GM12891 (cell line): ENCODE measurements at regions not wholly inside any gene's neighbourhood (a gene's known extent, or its start where the extent isn't known, plus 50 kb on each side); places are given as distances from the start of the nearest gene placed in this dataset.

Source experiments
- POLR2A ChIP-seq: IDR thresholded peaks from 2 replicates; pipeline ENCODE4 v1.6.1; 2011; ENCODE audit warnings: low read depth, low read length, control low read depth
- POLR2AphosphoS5 ChIP-seq: IDR thresholded peaks from 2 replicates; pipeline ENCODE4 v1.6.1; 2011; ENCODE audit warnings: low read depth, low read length, control low read depth
- SPI1 ChIP-seq: IDR thresholded peaks from 2 replicates; pipeline ENCODE4 v1.6.1; 2011; ENCODE audit warnings: low read depth, low read length, control low read depth
- TAF1 ChIP-seq: IDR thresholded peaks from 2 replicates; pipeline ENCODE4 v1.6.1; 2011; ENCODE audit warnings: low read depth, low read length, control low read depth

- TF ChIP-seq POLR2AphosphoS5, result no peak
- TF ChIP-seq POLR2A, result no peak
- TF ChIP-seq TAF1, result no peak
- TF ChIP-seq SPI1, result no peak
Measured at GRCh38 chr3:116852803-116853202, 143.2 kb downstream of the TUSC7 start.
